ENCODE measurements at regions not wholly inside any gene's neighbourhood (a gene's known extent, or its start where the extent isn't known, plus 50 kb on each side); places are given as distances from the start of the nearest gene placed in this dataset.

GRCh38 chr2:102968375-102968774 is 206.5 kb downstream of the TMEM182 start:
- Histone ChIP-seq H3K4me3 (no peak overlapping the region), H3K27me3 (no peaks in the 10 kb centered on the region), H3K4me1 (no peaks in the 10 kb centered on the region), H3K27ac (no peak overlapping the region), H3K36me3 (no peaks in the 10 kb centered on the region), H3K9me3 (no peaks in the 10 kb centered on the region)
- ATAC-seq (ENCODE audit: low FRiP score in 2 of 2) (no peak), DNase-seq (no peak)
- 74 to 82% methylated on average over 6 of the region's 6 CpGs for WGBS, 2 donors
- no peak for TF ChIP-seq EP300 (IDR thresholded peaks at IDR 0.05)
- no peak for TF ChIP-seq POLR2AphosphoS5 (IDR thresholded peaks at IDR 0.05)
- TF ChIP-seq, protein P1, sequence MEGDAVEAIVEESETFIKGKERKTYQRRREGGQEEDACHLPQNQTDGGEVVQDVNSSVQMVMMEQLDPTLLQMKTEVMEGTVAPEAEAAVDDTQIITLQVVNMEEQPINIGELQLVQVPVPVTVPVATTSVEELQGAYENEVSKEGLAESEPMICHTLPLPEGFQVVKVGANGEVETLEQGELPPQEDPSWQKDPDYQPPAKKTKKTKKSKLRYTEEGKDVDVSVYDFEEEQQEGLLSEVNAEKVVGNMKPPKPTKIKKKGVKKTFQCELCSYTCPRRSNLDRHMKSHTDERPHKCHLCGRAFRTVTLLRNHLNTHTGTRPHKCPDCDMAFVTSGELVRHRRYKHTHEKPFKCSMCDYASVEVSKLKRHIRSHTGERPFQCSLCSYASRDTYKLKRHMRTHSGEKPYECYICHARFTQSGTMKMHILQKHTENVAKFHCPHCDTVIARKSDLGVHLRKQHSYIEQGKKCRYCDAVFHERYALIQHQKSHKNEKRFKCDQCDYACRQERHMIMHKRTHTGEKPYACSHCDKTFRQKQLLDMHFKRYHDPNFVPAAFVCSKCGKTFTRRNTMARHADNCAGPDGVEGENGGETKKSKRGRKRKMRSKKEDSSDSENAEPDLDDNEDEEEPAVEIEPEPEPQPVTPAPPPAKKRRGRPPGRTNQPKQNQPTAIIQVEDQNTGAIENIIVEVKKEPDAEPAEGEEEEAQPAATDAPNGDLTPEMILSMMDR (IDR thresholded peaks at IDR 0.05), result no peak

- Histone ChIP-seq H3K27ac (no peak overlapping the region), H3K36me3 (no peaks in the 10 kb centered on the region), H3K4me3 (no peak overlapping the region), H3K4me1 (no peaks in the 10 kb centered on the region), H3K9me3 (no peaks in the 10 kb centered on the region), H3K27me3 (no peaks in the 10 kb centered on the region)
- 66 to 68% methylated on average over 6 of the region's 6 CpGs for WGBS, 2 donors
- TF ChIP-seq, protein P1 (IDR thresholded peaks at IDR 0.05), result no peak
- TF ChIP-seq POLR2A (IDR thresholded peaks at IDR 0.05), result no peak
- TF ChIP-seq POLR2AphosphoS5 (IDR thresholded peaks at IDR 0.05), result no peak
- no peak for TF ChIP-seq EP300 (IDR thresholded peaks at IDR 0.05)
- DNase-seq (no peak), ATAC-seq (ENCODE audit: low FRiP score in 2 of 2) (no peak)
These were observed 209.9 kb downstream of the TMEM182 start for GRCh38 chr2:102971701-102972100.

GRCh38 chr2:102975996-102976975 is 214.5 kb downstream of the TMEM182 start:
- H3K4me3 ChIP-seq, result no peak overlapping the region
- H3K27me3 ChIP-seq, result no peaks in the 10 kb centered on the region
- 25 to 37% methylated on average over 8 of the region's 8 CpGs for WGBS, 2 donors
- no peak overlapping the region for H3K27ac ChIP-seq
- H3K4me1 ChIP-seq, result no peaks in the 10 kb centered on the region
- TF ChIP-seq EP300 (IDR thresholded peaks at IDR 0.05) (no peak), POLR2AphosphoS5 (IDR thresholded peaks at IDR 0.05) (no peak), POLR2A (IDR thresholded peaks at IDR 0.05) (no peak)
- TF ChIP-seq, protein P1 (IDR thresholded peaks at IDR 0.05), result peak in 2 of 6 experiments; percentile 13 to 27
- H3K36me3 ChIP-seq, result no peaks in the 10 kb centered on the region
- no peaks in the 10 kb centered on the region for H3K9me3 ChIP-seq
- ATAC-seq (ENCODE audit: low FRiP score in 2 of 2) (peak in 1 of 2 donors; percentile 64), DNase-seq (no peak)

DNA sequence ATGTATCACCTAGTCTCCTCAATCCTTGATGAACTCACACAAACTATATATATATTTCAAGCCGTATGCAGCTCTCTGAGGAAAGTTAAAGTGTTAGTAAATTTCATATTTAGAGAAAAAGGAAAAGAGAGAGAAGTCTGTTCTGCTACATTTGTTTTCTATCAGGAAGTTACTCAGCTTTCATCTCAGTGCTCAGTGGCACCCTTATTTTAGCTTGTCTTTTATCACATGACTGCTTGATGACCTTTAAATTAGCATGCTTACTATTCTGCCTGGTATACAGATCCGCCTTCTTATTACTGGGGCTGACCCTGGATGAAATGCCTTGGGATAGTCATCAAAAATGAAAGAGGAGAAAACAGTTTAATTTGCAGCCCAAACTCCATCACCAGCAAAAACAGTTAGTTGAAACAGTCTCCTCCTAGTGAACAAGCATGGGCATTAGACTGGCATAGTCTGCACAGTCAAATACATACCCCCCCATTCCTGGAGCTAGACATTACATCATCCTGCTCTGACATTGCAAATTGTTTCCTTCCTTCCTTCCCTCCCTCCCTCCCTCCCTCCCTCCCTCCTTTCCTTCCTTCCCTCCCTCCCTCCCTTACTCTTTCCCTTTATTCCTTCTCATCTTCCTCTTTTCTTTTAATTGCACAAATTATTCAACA is 215.7 kb downstream of the TMEM182 start:
- H3K27me3 ChIP-seq, result no peaks in the 10 kb centered on the region
- H3K36me3 ChIP-seq, result no peaks in the 10 kb centered on the region
- TF ChIP-seq POLR2AphosphoS5 (IDR thresholded peaks at IDR 0.05) (no peak), POLR2A (IDR thresholded peaks at IDR 0.05) (no peak), EP300 (IDR thresholded peaks at IDR 0.05) (no peak)
- TF ChIP-seq, protein P1 (IDR thresholded peaks at IDR 0.05), result no peak
- H3K27ac ChIP-seq, result no peak overlapping the region
- no peak for DNase-seq
- H3K4me1 ChIP-seq, result no peaks in the 10 kb centered on the region
- ATAC-seq (ENCODE audit: low FRiP score in 2 of 2), result no peak
- WGBS, 2 donors, result 54 to 63% methylated on average over 2 of the region's 2 CpGs
- no peak overlapping the region for H3K4me3 ChIP-seq
- H3K9me3 ChIP-seq, result no peaks in the 10 kb centered on the region
